ENCODE measurements at regions not wholly inside any gene's neighbourhood (a gene's known extent, or its start where the extent isn't known, plus 50 kb on each side); places are given as distances from the start of the nearest gene placed in this dataset.

DNA sequence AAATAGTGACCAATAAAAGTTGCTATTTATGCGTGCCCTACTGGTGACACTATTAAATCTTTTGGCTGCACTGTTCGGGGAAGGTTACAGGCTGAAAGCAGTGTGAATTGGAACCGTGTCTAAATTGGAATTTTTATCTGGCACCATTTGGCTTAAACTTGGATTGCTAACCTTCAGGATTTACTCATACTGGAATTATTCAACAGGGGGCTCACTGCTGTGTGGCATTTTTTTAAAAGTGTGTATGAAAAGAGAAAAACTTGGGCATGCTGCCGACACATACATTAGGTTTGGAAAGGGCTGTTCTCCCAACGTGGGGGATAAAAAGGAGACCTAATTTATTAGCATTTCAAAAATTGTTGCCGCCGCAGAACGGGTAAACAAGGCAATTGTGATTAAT, 537.9 kb upstream of the MGMT start:
- DNase-seq (ENCODE audit: low spot score) = no peak
- TF ChIP-seq, protein P1, sequence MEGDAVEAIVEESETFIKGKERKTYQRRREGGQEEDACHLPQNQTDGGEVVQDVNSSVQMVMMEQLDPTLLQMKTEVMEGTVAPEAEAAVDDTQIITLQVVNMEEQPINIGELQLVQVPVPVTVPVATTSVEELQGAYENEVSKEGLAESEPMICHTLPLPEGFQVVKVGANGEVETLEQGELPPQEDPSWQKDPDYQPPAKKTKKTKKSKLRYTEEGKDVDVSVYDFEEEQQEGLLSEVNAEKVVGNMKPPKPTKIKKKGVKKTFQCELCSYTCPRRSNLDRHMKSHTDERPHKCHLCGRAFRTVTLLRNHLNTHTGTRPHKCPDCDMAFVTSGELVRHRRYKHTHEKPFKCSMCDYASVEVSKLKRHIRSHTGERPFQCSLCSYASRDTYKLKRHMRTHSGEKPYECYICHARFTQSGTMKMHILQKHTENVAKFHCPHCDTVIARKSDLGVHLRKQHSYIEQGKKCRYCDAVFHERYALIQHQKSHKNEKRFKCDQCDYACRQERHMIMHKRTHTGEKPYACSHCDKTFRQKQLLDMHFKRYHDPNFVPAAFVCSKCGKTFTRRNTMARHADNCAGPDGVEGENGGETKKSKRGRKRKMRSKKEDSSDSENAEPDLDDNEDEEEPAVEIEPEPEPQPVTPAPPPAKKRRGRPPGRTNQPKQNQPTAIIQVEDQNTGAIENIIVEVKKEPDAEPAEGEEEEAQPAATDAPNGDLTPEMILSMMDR (IDR thresholded peaks at IDR 0.05; ENCODE audit: extremely low read depth, missing control alignments) = no peak

DNA sequence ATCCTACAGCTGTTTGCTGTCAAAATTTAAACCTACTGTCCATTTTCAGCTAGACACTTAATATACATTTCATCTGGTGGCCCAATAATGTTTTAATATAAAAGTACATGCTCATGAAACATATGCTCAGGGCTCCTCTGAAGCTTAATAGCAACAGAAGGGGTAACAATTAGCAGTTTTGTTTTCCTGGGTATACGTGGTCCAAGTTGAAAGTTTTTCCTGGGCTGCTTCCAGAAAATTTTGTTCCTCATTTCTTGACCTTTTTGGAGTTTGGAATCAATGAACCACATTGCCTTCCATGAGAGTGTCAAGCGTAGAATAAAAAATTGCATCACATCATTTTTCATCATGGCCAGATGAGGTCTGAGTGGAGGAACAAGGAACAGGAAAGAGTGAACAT, 537.3 kb upstream of the MGMT start:
- no peak for DNase-seq (ENCODE audit: low spot score)
- TF ChIP-seq, protein P1 (IDR thresholded peaks at IDR 0.05; ENCODE audit: extremely low read depth, missing control alignments) = no peak

DNA sequence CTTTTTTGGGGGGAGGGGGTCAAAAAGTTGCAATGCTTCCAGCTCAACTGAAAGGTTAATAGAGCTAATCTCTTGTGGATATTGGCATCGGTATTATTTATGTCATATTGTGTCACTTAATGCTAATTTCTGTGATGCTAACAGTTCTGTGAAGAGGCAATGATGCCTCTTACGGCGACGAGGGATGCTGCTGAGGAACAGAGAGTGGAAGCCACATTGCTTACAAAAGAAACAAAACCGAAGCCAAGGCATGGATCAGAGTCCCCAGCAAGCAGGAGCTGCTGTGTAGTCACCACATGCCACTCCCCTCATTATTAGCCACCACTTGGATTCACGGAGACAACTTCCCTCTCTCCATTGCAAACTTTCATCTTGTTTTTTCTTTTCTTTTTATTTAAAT, 536.5 kb upstream of the MGMT start:
- DNase-seq (ENCODE audit: low spot score) = no peak
- TF ChIP-seq, protein P1 (IDR thresholded peaks at IDR 0.05; ENCODE audit: extremely low read depth, missing control alignments) = no peak

DNA sequence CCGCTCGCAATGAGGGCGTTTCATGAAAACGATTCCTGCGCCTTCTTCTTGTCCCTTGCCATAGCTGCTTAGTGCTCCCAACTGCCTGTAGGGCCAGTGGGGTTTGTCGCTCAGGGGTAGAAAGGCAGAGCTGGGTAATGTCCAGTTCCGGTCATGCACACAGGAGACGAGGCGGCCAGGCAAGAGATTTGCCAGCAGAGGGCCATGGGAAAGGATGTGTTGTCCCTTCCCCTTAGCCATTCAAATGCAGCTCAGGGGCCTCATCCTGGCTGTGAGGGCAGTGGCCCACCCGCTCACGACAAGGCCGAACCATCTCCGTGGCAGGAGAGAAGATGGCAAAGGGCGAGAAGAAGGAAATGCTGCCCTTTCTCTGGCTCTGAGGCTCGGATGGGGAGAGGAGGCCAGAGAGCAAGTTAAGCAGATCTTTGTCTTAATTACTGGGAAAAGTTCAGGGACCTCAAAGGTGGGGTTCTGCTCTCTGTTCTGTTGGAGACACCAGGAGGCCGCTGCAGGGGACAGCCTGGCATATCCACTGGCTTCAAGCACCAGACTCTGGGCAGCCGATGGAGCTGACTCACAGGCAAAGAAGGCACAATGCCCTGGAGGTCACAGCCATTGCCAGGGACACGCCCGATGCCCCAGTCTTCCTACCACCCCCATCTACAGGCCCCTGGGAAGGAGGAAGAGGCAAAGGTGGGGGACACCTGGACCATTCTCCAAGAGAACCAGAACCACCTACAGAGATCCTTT, 534.8 kb upstream of the MGMT start:
- TF ChIP-seq, protein P1 (IDR thresholded peaks at IDR 0.05; ENCODE audit: extremely low read depth, missing control alignments) = no peak
- DNase-seq (ENCODE audit: low spot score) = no peak

DNA sequence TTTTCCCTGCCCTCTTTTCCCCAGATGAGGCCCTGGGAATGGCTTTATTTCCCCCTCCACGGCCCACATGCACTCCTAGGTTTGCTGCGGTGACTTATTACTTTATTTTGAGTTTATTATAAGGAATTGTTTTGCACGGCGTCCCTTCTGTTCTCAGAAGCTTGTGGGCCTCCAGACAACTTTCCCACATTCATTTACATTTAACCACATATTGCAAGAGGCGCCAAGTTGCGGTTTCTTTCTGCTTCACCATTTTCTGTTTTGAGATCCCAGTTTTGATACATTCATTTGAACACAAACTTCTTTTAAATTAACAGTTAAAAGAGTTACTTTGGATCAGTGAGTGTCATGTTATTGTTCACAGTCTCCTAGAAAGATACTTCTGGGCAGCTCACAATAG, 532.5 kb upstream of the MGMT start:
- TF ChIP-seq, protein P1 (IDR thresholded peaks at IDR 0.05; ENCODE audit: extremely low read depth, missing control alignments) = no peak
- DNase-seq (ENCODE audit: low spot score) = no peak

DNA sequence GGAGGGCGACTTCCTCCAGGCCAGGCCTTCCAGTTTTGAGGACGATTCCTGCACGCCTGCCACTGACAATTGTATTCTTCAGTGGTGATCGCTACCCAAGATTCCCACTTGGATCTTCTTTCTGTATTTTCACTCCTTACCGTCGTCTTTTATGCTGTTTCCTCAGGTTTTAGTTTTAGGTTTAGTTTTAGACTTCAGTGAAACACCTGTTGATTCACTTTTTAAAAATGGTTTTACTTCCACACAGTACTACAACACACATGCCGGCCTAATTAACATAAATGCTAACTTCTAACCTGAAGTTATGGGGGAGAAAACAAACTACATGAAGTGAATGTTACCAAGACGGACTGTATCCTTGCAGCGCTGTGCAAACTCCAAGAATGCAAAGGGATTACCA, 530.6 kb upstream of the MGMT start:
- TF ChIP-seq, protein P1 (IDR thresholded peaks at IDR 0.05; ENCODE audit: extremely low read depth, missing control alignments) = no peak
- DNase-seq (ENCODE audit: low spot score) = no peak

DNA sequence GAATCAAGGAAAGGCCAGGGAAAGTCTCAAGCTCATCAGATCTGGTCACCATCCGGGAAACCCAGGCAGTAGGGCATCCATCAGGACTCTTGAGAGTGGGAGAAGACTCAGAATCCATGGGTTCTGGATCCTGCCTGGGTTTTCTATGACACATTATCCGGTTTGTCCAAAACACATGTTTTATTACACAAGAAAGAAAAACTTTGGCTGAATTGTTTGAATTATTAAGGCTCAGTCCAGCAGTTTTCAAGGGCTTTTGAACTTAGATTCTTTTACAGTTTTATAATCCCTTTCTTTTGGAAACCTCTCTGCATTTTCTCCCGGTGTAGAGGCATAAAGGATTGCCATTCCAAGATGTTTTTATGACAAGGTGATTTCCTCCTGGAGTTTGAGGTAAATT, 528.5 kb upstream of the MGMT start:
- DNase-seq (ENCODE audit: low spot score) = no peak
- TF ChIP-seq, protein P1 (IDR thresholded peaks at IDR 0.05; ENCODE audit: extremely low read depth, missing control alignments) = no peak
